Natural killer cell (primary cell): ENCODE measurements at regions not wholly inside any gene's neighbourhood (a gene's known extent, or its start where the extent isn't known, plus 50 kb on each side); places are given as distances from the start of the nearest gene placed in this dataset.

ENCODE experiments used
- ATAC-seq, 3 donors: fragments of 150-1000 bp in 2 of 3; fragments of 200-7000 bp in 1 of 3; cut with Tn5 transposase; 1 replicate in 1 of 3; 2 replicates in 2 of 3; pipeline ENCODE4 v1.10.0; 2021; ENCODE audit warnings: mild to moderate bottlenecking in 2 of 3, moderate library complexity in 2 of 3
- DNase-seq, 2 donors: peaks; one replicate each; pipeline versions ENCODE4 v3.0.0 to v3.0.0-alpha.2; 2013 to 2021; ENCODE audit warnings: mixed read lengths in 1 of 2
- H3K27ac ChIP-seq: one replicate; pipeline ENCODE4 v1.5.1; 2013; ENCODE audit warnings: mild to moderate bottlenecking, low read length
- H3K27me3 ChIP-seq: one replicate; pipeline ENCODE4 v1.6.1; 2013; ENCODE audit warnings: low read length; ENCODE audit not compliant: control insufficient read depth, insufficient read depth
- H3K36me3 ChIP-seq: one replicate; pipeline ENCODE4 v1.6.1; 2013; ENCODE audit warnings: low read length; ENCODE audit not compliant: control insufficient read depth, insufficient read depth
- H3K4me1 ChIP-seq: one replicate; pipeline ENCODE4 v1.6.1; 2013; ENCODE audit warnings: low read length; ENCODE audit not compliant: control insufficient read depth, insufficient read depth
- H3K4me3 ChIP-seq: one replicate; pipeline ENCODE4 v1.5.1; 2013; ENCODE audit warnings: low read length
- H3K9me3 ChIP-seq: one replicate; pipeline ENCODE4 v1.6.1; 2013; ENCODE audit warnings: low read length; ENCODE audit not compliant: control insufficient read depth, insufficient read depth
- H3K27ac Mint-ChIP-seq, 2 donors: one replicate each; pipeline ENCODE4 v1.8.0; 2022; ENCODE audit warnings: mild to moderate bottlenecking in 2 of 2, mixed read lengths in 2 of 2, moderate library complexity in 1 of 2
- H3K27me3 Mint-ChIP-seq, 2 donors: one replicate each; pipeline ENCODE4 v1.8.0; 2022; ENCODE audit warnings: low read depth in 2 of 2, mixed read lengths in 2 of 2
- H3K36me3 Mint-ChIP-seq: one replicate; pipeline ENCODE4 v1.8.0; 2022; ENCODE audit warnings: mixed read lengths
- H3K4me1 Mint-ChIP-seq, 2 donors: one replicate each; pipeline ENCODE4 v1.8.0; 2022; ENCODE audit warnings: mixed read lengths in 2 of 2
- H3K4me3 Mint-ChIP-seq: one replicate; pipeline ENCODE4 v1.8.0; 2022; ENCODE audit warnings: mild to moderate bottlenecking, moderate library complexity, mixed read lengths
- H3K9me3 Mint-ChIP-seq, 2 donors: one replicate each; pipeline ENCODE4 v1.8.0; 2022; ENCODE audit warnings: mixed read lengths in 2 of 2
- WGBS: methylation state at CpG from one replicate; pipeline ENCODE4 v1.1.7; 2013; ENCODE audit warnings: missing lambda C conversion rate; ENCODE audit not compliant: insufficient coverage; 5-methylcytosine and 5-hydroxymethylcytosine counted together
- intact Hi-C: fragments of 100-400 bp; cut with micrococcal nuclease; formaldehyde crosslinking; loops from one replicate; pipeline ENCODE4 v1.14.2; 2022
- TF ChIP-seq, protein P1 (sequence below): fragments of 200-600 bp; IDR thresholded peaks from one replicate; pipeline ENCODE4 v1.8.0; 2022; ENCODE audit warnings: antibody characterized with exemption

DNA sequence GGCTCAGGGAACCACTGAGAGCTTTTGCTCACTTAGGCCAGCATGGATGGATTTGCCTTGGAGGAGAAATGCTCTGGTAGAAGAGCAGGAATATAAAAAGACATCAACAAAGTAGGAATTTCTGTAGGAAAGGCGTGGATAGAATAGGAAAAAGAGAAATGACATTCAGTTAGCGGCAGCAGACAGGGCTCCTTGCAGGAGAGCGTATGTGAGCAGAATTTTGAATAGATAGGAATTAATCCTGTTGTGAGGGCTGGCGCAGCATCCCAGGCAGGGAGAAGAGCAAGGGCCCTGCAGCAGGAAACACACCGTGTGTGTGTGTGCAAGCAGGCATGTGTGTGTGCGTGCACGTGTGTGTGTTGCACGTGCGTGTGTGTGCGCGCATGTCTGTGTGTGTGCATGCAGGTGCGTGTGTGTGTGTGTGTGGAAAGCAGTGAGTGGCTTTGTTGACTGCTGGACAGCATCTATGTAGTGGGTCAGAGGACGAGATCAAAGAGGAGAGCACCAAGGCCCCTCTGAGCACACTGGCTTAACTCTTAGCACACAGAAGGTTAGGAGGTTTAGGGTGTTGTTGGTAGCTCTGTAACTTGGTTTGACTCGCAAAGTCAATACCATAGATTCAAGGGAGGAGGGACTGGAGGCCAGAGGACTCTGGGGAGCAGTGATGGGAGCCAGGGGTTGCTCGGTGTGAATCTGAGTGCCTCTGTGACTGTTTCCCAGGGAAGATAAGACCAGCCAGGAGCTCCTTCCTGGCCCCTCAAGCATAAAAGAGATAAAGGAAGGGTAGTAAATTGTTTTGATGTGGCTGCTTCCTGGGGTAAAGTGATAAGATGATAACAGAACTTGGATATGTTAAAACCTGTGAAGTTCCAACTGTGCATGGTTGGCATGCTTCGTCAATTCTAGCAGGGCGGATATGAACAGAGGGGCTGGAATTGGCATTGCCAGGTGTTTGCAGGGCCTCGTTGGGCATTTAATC lies 639.5 kb downstream of the NR2F2 start:
- TF ChIP-seq, protein P1, sequence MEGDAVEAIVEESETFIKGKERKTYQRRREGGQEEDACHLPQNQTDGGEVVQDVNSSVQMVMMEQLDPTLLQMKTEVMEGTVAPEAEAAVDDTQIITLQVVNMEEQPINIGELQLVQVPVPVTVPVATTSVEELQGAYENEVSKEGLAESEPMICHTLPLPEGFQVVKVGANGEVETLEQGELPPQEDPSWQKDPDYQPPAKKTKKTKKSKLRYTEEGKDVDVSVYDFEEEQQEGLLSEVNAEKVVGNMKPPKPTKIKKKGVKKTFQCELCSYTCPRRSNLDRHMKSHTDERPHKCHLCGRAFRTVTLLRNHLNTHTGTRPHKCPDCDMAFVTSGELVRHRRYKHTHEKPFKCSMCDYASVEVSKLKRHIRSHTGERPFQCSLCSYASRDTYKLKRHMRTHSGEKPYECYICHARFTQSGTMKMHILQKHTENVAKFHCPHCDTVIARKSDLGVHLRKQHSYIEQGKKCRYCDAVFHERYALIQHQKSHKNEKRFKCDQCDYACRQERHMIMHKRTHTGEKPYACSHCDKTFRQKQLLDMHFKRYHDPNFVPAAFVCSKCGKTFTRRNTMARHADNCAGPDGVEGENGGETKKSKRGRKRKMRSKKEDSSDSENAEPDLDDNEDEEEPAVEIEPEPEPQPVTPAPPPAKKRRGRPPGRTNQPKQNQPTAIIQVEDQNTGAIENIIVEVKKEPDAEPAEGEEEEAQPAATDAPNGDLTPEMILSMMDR = no peak
- intact Hi-C loops = no loop called here
- Mint-ChIP-seq H3K27me3 (no peaks in the 10 kb centered on the region), H3K4me1 (no peaks in the 10 kb centered on the region), H3K9me3 (peaks cover 3 to 6% of the 10 kb centered on the region in 2 donors), H3K27ac (no peak overlapping the region), H3K36me3 (no peaks in the 10 kb centered on the region), H3K4me3 (no peak overlapping the region)
- H3K4me1 ChIP-seq = no peaks in the 10 kb centered on the region
- no peaks in the 10 kb centered on the region for H3K27me3 ChIP-seq
- H3K27ac ChIP-seq = no peak overlapping the region
- DNase-seq (no peak), ATAC-seq (no peak)
- WGBS = 76% methylated on average over 18 of the region's 18 CpGs
- H3K9me3 ChIP-seq = no peaks in the 10 kb centered on the region
- H3K4me3 ChIP-seq = no peak overlapping the region
- no peaks in the 10 kb centered on the region for H3K36me3 ChIP-seq

DNA sequence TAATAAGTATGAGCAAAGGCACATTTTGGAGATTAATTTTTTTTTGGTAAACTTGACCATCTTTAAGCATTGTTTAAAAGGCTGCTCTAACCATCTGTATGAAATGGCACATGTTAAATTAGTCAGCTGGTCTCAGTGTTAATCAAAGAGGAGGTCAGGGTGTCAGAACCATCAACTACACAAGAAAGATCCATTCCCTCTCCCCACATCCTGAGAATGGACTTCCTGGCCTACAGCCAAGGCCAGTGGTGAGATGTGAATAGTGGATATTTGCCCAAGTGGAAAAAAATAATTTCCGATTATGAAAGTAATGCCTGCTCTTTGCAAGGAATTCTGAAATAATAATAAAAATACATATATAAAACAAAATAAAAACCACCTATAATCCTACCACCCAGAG lies 641.7 kb downstream of the NR2F2 start:
- TF ChIP-seq, protein P1 = no peak
- Mint-ChIP-seq H3K4me3 (no peak overlapping the region), H3K27me3 (no peaks in the 10 kb centered on the region), H3K9me3 (peaks cover 4 to 6% of the 10 kb centered on the region in 2 donors), H3K36me3 (no peaks in the 10 kb centered on the region), H3K27ac (no peak overlapping the region), H3K4me1 (no peaks in the 10 kb centered on the region)
- no peaks in the 10 kb centered on the region for H3K4me1 ChIP-seq
- no peak overlapping the region for H3K4me3 ChIP-seq
- no peaks in the 10 kb centered on the region for H3K36me3 ChIP-seq
- no peak for ATAC-seq
- no peaks in the 10 kb centered on the region for H3K9me3 ChIP-seq
- H3K27me3 ChIP-seq = no peaks in the 10 kb centered on the region
- no peak overlapping the region for H3K27ac ChIP-seq
- no peak for DNase-seq
- WGBS = no CpG with 5 or more reads among the region's 1 CpG
- intact Hi-C loops = no loop called here

DNA sequence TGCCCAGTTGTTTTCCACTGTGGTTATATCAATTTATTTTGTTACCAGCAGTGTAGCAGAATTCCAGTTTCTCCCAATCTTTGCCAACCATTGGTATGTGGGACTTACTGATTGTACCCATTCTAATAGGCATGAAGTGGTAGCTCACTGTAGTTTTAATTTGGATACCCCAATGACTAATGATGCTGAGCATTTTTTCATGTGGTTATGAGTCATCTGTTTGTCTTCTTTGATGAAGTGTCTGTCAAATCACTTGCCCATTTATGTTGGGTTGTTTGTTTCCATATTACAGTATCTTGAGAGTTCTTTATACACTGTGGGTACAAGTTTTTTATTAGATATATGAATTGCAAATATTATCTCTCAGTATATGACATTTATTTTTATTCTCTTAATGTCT lies 644.3 kb downstream of the NR2F2 start:
- TF ChIP-seq, protein P1 = no peak
- Histone ChIP-seq H3K9me3 (no peaks in the 10 kb centered on the region), H3K4me3 (no peak overlapping the region), H3K27me3 (no peaks in the 10 kb centered on the region), H3K4me1 (no peaks in the 10 kb centered on the region), H3K27ac (no peak overlapping the region), H3K36me3 (no peaks in the 10 kb centered on the region)
- Mint-ChIP-seq H3K4me3 (no peak overlapping the region), H3K27ac (no peak overlapping the region), H3K36me3 (no peaks in the 10 kb centered on the region), H3K4me1 (no peaks in the 10 kb centered on the region), H3K9me3 (peaks cover 2% of the 10 kb centered on the region in 2 donors), H3K27me3 (no peaks in the 10 kb centered on the region)
- intact Hi-C loops = no loop called here
- no peak for ATAC-seq
- DNase-seq = no peak

DNA sequence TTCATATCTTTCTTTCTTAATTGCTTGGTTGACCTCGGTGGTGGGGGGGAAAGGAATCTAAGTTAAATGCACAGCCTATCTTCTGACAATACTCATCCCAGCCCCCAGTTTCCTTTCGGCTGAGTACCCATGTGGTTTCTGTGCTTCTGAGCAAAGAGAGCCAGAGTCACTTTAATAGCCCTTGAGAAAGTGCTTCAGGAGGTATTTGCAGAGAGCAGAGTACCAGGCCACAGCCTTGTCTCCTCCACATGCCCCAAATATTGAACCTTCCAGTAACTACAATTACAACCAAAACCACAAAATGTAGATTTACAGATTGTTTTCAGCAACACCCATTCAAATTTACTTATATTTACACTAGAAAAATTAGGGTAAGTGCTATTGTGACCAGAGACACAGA lies 647.4 kb downstream of the NR2F2 start:
- intact Hi-C loops = no loop called here
- Mint-ChIP-seq H3K4me3 (no peak overlapping the region), H3K4me1 (no peaks in the 10 kb centered on the region), H3K27ac (no peak overlapping the region), H3K9me3 (peaks cover 2 to 3% of the 10 kb centered on the region in 2 donors), H3K36me3 (no peaks in the 10 kb centered on the region), H3K27me3 (no peaks in the 10 kb centered on the region)
- ATAC-seq = no peak
- 46% methylated on average over 2 of the region's 2 CpGs for WGBS
- H3K4me1 ChIP-seq = no peaks in the 10 kb centered on the region
- TF ChIP-seq, protein P1 = no peak
- H3K4me3 ChIP-seq = no peak overlapping the region
- H3K9me3 ChIP-seq = no peaks in the 10 kb centered on the region
- H3K27ac ChIP-seq = no peak overlapping the region
- H3K36me3 ChIP-seq = no peaks in the 10 kb centered on the region
- H3K27me3 ChIP-seq = no peaks in the 10 kb centered on the region
- no peak for DNase-seq
